ENCODE measurements at regions not wholly inside any gene's neighbourhood (a gene's known extent, or its start where the extent isn't known, plus 50 kb on each side); places are given as distances from the start of the nearest gene placed in this dataset.

DNA sequence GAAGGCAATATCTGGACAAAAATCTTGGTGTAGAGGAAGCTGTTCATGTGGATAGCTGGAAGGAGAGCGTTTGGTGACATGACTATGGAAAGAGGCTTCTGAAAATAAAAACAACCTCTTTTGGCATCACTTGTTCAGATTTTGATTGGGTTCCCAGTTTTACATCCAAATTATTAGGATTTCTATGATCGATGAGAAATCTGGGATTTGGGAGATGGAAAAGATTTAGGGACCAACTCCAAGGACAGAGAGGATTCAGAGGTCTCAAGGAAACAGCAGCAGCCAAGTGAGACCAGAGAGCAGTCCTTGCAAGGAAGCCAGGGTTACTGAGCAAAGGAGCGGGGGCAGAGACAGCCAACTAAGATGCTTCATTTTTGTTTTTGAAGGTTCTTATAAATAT is 441.7 kb downstream of the TRIB2 start:
- Histone ChIP-seq H3K36me3 (ENCODE audit: control insufficient read depth, insufficient read depth, low read length) (no peaks in the 10 kb centered on the region), H3K27ac (ENCODE audit: insufficient read depth, low read length) (no peak overlapping the region), H3K27me3 (ENCODE audit: control insufficient read depth, insufficient read depth, low read length) (no peaks in the 10 kb centered on the region), H3K9ac (ENCODE audit: insufficient read depth, low read length) (no peak overlapping the region), H4K20me1 (ENCODE audit: control insufficient read depth, extremely low read depth, insufficient read depth, low read length) (no peaks in the 10 kb centered on the region), H3K9me3 (ENCODE audit: control insufficient read depth, insufficient read depth, low read depth, low read length) (no peaks in the 10 kb centered on the region), H2AFZ (ENCODE audit: low read length) (no peak overlapping the region), H3K4me2 (ENCODE audit: extremely low read depth, insufficient read depth, low read length) (no peak overlapping the region), H3K4me3 (replicated peaks in 1 of 4; ENCODE audit: control extremely low read depth in 1 of 4, insufficient read depth in 1 of 4, low read depth in 3 of 4, low read length in 4 of 4) (no peak overlapping the region), H3K79me2 (ENCODE audit: control insufficient read depth, insufficient read depth, low read length) (no peaks in the 10 kb centered on the region), H3K4me1 (ENCODE audit: control insufficient read depth, extremely low read depth, insufficient read depth, low read length) (no peaks in the 10 kb centered on the region)
- TF ChIP-seq CTCF (conservative IDR thresholded peaks at IDR 0.05 in 1 of 2, IDR thresholded peaks at IDR 0.05 in 1 of 2; ENCODE audit: low read depth in 1 of 2, low read length in 2 of 2) (no peak), EZH2 (IDR thresholded peaks at IDR 0.05; ENCODE audit: low read length, missing control alignments) (no peak)
- DNase-seq (ENCODE audit: low read depth in 2 of 2) = no peak

- H3K36me3 ChIP-seq (ENCODE audit: control insufficient read depth, insufficient read depth, low read length) = no peaks in the 10 kb centered on the region
- H4K20me1 ChIP-seq (ENCODE audit: control insufficient read depth, extremely low read depth, insufficient read depth, low read length) = no peaks in the 10 kb centered on the region
- TF ChIP-seq EZH2 (IDR thresholded peaks at IDR 0.05; ENCODE audit: low read length, missing control alignments) = no peak
- no peak for TF ChIP-seq CTCF (conservative IDR thresholded peaks at IDR 0.05 in 1 of 2, IDR thresholded peaks at IDR 0.05 in 1 of 2; ENCODE audit: low read depth in 1 of 2, low read length in 2 of 2)
- no peak overlapping the region for H3K4me3 ChIP-seq (replicated peaks in 1 of 4; ENCODE audit: control extremely low read depth in 1 of 4, insufficient read depth in 1 of 4, low read depth in 3 of 4, low read length in 4 of 4)
- H3K27me3 ChIP-seq (ENCODE audit: control insufficient read depth, insufficient read depth, low read length) = no peaks in the 10 kb centered on the region
- no peaks in the 10 kb centered on the region for H3K9me3 ChIP-seq (ENCODE audit: control insufficient read depth, insufficient read depth, low read depth, low read length)
- no peaks in the 10 kb centered on the region for H3K4me1 ChIP-seq (ENCODE audit: control insufficient read depth, extremely low read depth, insufficient read depth, low read length)
- no peak overlapping the region for H2AFZ ChIP-seq (ENCODE audit: low read length)
- no peak overlapping the region for H3K27ac ChIP-seq (ENCODE audit: insufficient read depth, low read length)
- H3K9ac ChIP-seq (ENCODE audit: insufficient read depth, low read length) = no peak overlapping the region
- no peaks in the 10 kb centered on the region for H3K79me2 ChIP-seq (ENCODE audit: control insufficient read depth, insufficient read depth, low read length)
- no peak overlapping the region for H3K4me2 ChIP-seq (ENCODE audit: extremely low read depth, insufficient read depth, low read length)
- no peak for DNase-seq (ENCODE audit: low read depth in 2 of 2)
Measured at GRCh38 chr2:13180729-13181128, 464.0 kb downstream of the TRIB2 start.

DNA sequence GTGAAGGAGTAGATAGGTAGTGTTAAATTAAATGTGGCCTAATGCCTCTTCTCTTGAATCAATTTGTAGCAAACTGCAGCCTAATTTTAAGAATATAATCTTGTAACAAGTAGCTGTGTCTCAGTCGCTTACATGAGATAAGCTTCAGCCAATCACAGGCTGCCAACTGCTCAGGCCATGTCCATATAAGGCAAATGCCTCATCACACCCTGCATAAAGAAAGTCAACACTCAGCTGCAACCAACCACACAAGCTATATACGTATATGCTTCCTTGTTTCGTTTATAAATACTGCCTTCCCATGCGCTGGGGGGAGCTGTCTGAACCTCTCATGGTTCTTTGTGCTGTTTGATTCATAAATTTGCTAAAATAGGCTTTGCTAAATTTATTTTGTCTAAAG is 476.3 kb downstream of the TRIB2 start:
- Histone ChIP-seq H3K9me3 (ENCODE audit: control insufficient read depth, insufficient read depth, low read depth, low read length) (no peaks in the 10 kb centered on the region), H3K79me2 (ENCODE audit: control insufficient read depth, insufficient read depth, low read length) (no peaks in the 10 kb centered on the region), H3K9ac (ENCODE audit: insufficient read depth, low read length) (no peak overlapping the region), H4K20me1 (ENCODE audit: control insufficient read depth, extremely low read depth, insufficient read depth, low read length) (no peaks in the 10 kb centered on the region), H3K4me3 (replicated peaks in 1 of 4; ENCODE audit: control extremely low read depth in 1 of 4, insufficient read depth in 1 of 4, low read depth in 3 of 4, low read length in 4 of 4) (no peak overlapping the region), H3K4me1 (ENCODE audit: control insufficient read depth, extremely low read depth, insufficient read depth, low read length) (no peaks in the 10 kb centered on the region), H2AFZ (ENCODE audit: low read length) (no peak overlapping the region), H3K27ac (ENCODE audit: insufficient read depth, low read length) (no peak overlapping the region), H3K36me3 (ENCODE audit: control insufficient read depth, insufficient read depth, low read length) (no peaks in the 10 kb centered on the region), H3K27me3 (ENCODE audit: control insufficient read depth, insufficient read depth, low read length) (no peaks in the 10 kb centered on the region), H3K4me2 (ENCODE audit: extremely low read depth, insufficient read depth, low read length) (no peak overlapping the region)
- TF ChIP-seq EZH2 (IDR thresholded peaks at IDR 0.05; ENCODE audit: low read length, missing control alignments) (no peak), CTCF (conservative IDR thresholded peaks at IDR 0.05 in 1 of 2, IDR thresholded peaks at IDR 0.05 in 1 of 2; ENCODE audit: low read depth in 1 of 2, low read length in 2 of 2) (no peak)
- DNase-seq (ENCODE audit: low read depth in 2 of 2) = peak; percentile 25 to 70
